K562 (cell line): ENCODE measurements at regions not wholly inside any gene's neighbourhood (a gene's known extent, or its start where the extent isn't known, plus 50 kb on each side); places are given as distances from the start of the nearest gene placed in this dataset.

ENCODE experiments used
- ATF4 ChIP-seq: fragments of 450-650 bp; formaldehyde crosslinking; IDR thresholded peaks from 2 replicates; pipeline ENCODE4 v1.4.0; 2022; ENCODE audit warnings: mild to moderate bottlenecking, moderate library complexity
- BRCA1 ChIP-seq, 2 experiments: fragments of 450-650 bp in 1 of 2; sonication (generic) in 1 of 2; formaldehyde crosslinking in 1 of 2; IDR thresholded peaks; 2 replicates each; pipeline versions ENCODE4 v1.5.0 to v1.6.1; 2017 to 2020; ENCODE audit warnings: mild to moderate bottlenecking in 1 of 2, missing genetic modification reagents in 1 of 2
- CTBP1 ChIP-seq: fragments of 450-650 bp; IDR thresholded peaks from 2 replicates; pipeline ENCODE4 v1.6.1; 2016; ENCODE audit warnings: borderline replicate concordance
- HDAC2 ChIP-seq: fragments of 450-650 bp; IDR thresholded peaks from 2 replicates; pipeline ENCODE4 v1.6.1; 2016; ENCODE audit warnings: mild to moderate bottlenecking
- MCM7 ChIP-seq, 2 experiments: fragments of 450-650 bp; IDR thresholded peaks; 2 replicates each; pipeline ENCODE4 v1.6.1; 2016 to 2018
- NCOA1 ChIP-seq: fragments of 450-650 bp; IDR thresholded peaks from 2 replicates; pipeline ENCODE4 v1.6.1; 2016; ENCODE audit warnings: low read depth
- NCOR1 ChIP-seq: fragments of 450-650 bp; IDR thresholded peaks from 2 replicates; pipeline ENCODE4 v1.6.1; 2016; ENCODE audit warnings: mild to moderate bottlenecking, moderate library complexity
- PHB2 ChIP-seq: fragments of 450-650 bp; IDR thresholded peaks from 2 replicates; pipeline ENCODE4 v1.6.1; 2017; ENCODE audit warnings: low read depth
- RAD51 ChIP-seq: fragments of 450-650 bp; IDR thresholded peaks from 2 replicates; pipeline ENCODE4 v1.7.1; 2016; ENCODE audit warnings: low read depth, mild to moderate bottlenecking, borderline replicate concordance
- SETDB1 ChIP-seq: IDR thresholded peaks from one replicate; pipeline ENCODE4 v1.6.1; 2012; ENCODE audit warnings: low read length, control low read depth, inconsistent platforms
- SMAD1 ChIP-seq: fragments of 150-350 bp; IDR thresholded peaks from 2 replicates; pipeline ENCODE4 v1.6.1; 2014; ENCODE audit warnings: low read length, low read depth; ENCODE audit not compliant: partially characterized antibody
- SNAPC5 ChIP-seq: fragments of 250-450 bp; sonication (Bioruptor Pico); IDR thresholded peaks from 2 replicates; pipeline ENCODE4 v1.8.0; 2021; ENCODE audit warnings: moderate library complexity, mild to moderate bottlenecking, inconsistent platforms
- TEAD4 ChIP-seq, 2 experiments: sonication (generic) in 1 of 2; formaldehyde crosslinking in 1 of 2; IDR thresholded peaks; 2 replicates each; pipeline versions ENCODE4 v1.6.1 to v1.8.0; 2012 to 2022; ENCODE audit warnings: borderline replicate concordance in 1 of 2, inconsistent platforms in 1 of 2, low read length in 1 of 2, mild to moderate bottlenecking in 1 of 2, missing genetic modification reagents in 1 of 2
- ZBTB2 ChIP-seq: fragments of 450-650 bp; IDR thresholded peaks from 2 replicates; pipeline ENCODE4 v1.6.1; 2016; ENCODE audit warnings: antibody characterized with exemption
- ZNF121 ChIP-seq: sonication (generic); formaldehyde crosslinking; conservative IDR thresholded peaks from 2 replicates; pipeline ENCODE4 v1.8.0; 2022; ENCODE audit warnings: missing genetic modification reagents
- ZNF224 ChIP-seq: sonication (generic); formaldehyde crosslinking; IDR thresholded peaks from 2 replicates; pipeline ENCODE4 v1.8.0; 2022; ENCODE audit warnings: mild to moderate bottlenecking, missing genetic modification reagents
- ZNF347 ChIP-seq: fragments of 450-650 bp; formaldehyde crosslinking; IDR thresholded peaks from 2 replicates; pipeline ENCODE4 v1.4.0; 2020; ENCODE audit warnings: low read depth, mild to moderate bottlenecking, moderate library complexity
- ZNF512 ChIP-seq: IDR thresholded peaks from 2 replicates; pipeline ENCODE4 v1.6.1; 2016; ENCODE audit warnings: missing genetic modification characterization, missing compliant biosample characterization

- TF ChIP-seq RAD51 = no peak
- no peak for TF ChIP-seq SMAD1
- TF ChIP-seq NCOA1 = no peak
- no peak for TF ChIP-seq ZNF347
- no peak for TF ChIP-seq ZNF224 (CRISPR knock-in tag)
- no peak for TF ChIP-seq SETDB1
- no peak for TF ChIP-seq TEAD4 (IDR thresholded peaks at IDR 0.05; ENCODE audit: low read length)
- no peak for TF ChIP-seq TEAD4 (CRISPR knock-in tag; IDR thresholded peaks at IDR 0.05; ENCODE audit: borderline replicate concordance)
- no peak for TF ChIP-seq ATF4 (CRISPR knock-in tag)
- no peak for TF ChIP-seq MCM7 (IDR thresholded peaks at IDR 0.05)
- TF ChIP-seq BRCA1 (IDR thresholded peaks at IDR 0.05) = no peak
- TF ChIP-seq BRCA1 (CRISPR knock-in tag; IDR thresholded peaks at IDR 0.05) = no peak
- 0 out of 2 replicates have a peak, but pooled peaks have one; percentile 27 for TF ChIP-seq HDAC2
- TF ChIP-seq PHB2 = no peak
- no peak for TF ChIP-seq ZNF121
- TF ChIP-seq ZNF512 (tag) = no peak
- no peak for TF ChIP-seq NCOR1
- TF ChIP-seq SNAPC5 = no peak
- TF ChIP-seq ZBTB2 = no peak
- peak; percentile 32; the same call in 1 of the 2 replicates for TF ChIP-seq CTBP1
Measured at GRCh38 chr1:201675143-201675542, 136.2 kb downstream of the NAV1 start (continued).
